Nucleus accumbens (tissue), 56 donors: ENCODE measurements at regions not wholly inside any gene's neighbourhood (a gene's known extent, or its start where the extent isn't known, plus 50 kb on each side); places are given as distances from the start of the nearest gene placed in this dataset.

Experiments used
- DNase-seq, 56 donors: peaks; one replicate each; lab custom pipeline; 2025; lab: John Stamatoyannopoulos, UW

DNA sequence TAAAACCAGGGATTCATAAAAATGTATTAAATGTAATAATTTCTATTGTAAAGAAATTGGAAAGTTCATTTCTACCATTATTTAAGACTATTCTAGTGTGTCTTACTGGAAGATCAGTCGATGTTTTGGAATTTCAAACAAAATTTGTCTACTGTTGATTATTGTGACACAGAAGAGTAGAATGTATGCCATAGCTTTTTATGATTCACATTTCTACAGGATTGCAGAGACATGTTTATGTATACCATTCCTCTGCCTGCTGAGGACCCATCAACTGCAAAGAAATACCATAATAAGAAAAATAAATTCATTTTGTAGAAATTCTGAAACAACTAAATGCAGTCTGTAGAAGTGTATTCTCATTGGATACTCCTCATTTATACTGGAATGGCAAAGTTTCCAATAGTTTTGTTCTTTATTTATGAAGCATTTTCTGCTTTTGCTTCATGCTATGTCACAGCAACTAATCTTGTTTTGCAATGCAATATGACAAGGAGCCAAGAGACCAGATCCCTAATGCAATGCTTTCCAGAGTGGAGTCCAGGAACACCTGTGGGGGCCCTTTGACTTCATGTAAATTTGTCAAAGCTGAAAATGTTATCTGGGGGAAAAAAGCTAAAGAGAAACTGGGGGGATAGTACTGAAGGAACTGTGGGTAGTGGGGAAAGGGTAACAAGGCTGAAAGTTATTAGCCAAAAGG lies 172.9 kb upstream of the LRIG3 start:
- no peak for DNase-seq

DNA sequence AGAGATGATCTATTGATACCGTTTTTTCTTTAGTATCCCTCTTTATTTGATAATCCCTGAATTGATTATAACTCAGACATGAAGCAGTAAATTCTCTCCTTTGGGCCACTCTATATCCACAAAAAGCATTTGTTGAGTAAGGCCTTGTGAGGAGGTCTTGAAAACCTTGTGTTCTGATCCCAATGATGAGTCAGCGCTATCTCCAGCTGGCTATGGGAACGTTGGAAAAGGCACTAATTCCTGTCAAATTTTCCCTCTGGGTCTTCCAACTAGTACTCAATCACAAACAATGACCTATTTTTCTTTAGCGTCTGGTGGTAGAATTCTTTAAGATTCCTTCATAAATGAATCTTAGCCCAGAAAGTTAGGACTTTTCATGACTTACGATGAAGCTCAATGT lies 168.4 kb upstream of the LRIG3 start:
- no peak for DNase-seq

DNA sequence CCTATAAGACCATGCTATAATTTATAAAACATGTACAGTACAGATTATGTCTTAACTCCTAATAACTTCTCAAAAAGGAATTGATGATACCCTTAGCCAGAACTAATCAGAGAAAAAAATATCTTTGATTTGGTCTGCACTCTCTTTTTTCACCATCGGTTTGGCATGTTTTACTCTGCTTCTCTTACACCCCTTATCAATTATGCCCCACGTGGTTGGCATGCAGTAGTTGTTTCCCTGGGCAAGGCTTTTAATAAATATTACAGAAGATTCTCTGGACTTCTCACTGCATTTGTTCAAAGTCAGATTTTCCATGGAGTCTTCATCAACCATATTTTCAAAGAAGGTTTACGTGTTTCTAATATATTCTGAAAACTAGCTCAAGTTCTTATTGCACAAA lies 167.4 kb upstream of the LRIG3 start:
- no peak for DNase-seq

DNA sequence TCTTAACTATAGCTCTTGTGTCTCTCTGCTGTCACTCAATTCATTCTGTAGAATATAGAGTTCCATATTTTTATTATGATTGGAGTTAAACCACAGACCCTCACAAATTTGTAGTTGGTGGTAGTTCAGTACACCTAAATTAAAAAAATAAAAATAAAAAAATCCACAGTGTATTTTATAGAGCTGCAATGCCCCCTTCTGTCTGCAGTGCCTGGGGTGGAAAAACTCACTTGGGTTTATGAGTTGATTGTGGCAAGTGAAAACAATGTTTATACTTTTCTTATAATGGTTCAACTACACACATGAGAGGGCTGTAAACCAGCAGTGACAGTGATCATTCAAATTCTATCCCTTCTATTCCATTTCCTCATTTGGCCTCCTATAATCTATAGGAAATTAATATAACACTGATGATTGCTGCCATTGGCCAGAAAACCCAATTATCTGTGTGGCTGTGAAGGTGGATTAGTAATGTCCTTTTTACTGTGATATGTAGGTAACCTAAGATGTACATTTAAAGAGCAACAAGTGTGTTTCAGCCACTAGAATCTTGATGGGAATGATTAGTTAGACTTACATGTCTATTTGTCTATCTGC lies 166.9 kb upstream of the LRIG3 start:
- DNase-seq = no peak

DNA sequence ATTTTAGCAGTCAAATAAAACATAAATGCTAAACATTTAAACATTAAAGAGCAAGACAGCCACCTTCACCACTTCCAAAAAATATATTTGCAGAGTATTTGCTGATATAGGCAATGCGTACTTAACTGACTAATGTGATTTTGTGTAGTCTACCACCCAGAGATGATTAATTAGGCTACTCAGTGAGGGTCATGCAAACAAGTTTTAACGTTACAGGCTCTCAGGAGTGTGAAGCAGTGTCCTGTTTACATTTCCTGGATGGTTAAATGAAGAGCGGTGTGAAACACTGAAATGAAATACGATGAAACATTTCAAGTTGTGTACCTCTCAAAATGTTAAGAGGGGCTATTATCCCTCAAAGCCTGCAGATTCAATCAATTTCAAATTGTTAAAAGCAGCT lies 165.8 kb upstream of the LRIG3 start:
- no peak for DNase-seq

DNA sequence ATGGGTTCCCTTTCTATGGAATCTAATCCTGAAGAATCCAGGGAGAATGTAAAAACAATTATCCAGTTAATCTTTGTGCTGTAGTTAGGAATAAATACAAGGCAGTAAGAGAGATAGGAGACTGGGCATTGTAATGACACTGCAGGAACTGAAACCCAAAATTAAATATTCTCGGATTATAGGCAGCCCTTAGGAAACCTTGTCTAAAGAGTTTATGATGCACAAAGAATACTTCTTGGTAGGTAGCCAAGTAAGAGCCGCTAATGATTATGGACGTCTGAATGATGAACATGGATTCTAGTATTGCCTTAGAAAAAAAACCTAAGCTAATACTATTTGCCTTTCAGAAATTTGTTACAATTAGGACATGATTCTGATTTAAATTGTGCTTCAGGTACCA lies 165.4 kb upstream of the LRIG3 start:
- no peak for DNase-seq

DNA sequence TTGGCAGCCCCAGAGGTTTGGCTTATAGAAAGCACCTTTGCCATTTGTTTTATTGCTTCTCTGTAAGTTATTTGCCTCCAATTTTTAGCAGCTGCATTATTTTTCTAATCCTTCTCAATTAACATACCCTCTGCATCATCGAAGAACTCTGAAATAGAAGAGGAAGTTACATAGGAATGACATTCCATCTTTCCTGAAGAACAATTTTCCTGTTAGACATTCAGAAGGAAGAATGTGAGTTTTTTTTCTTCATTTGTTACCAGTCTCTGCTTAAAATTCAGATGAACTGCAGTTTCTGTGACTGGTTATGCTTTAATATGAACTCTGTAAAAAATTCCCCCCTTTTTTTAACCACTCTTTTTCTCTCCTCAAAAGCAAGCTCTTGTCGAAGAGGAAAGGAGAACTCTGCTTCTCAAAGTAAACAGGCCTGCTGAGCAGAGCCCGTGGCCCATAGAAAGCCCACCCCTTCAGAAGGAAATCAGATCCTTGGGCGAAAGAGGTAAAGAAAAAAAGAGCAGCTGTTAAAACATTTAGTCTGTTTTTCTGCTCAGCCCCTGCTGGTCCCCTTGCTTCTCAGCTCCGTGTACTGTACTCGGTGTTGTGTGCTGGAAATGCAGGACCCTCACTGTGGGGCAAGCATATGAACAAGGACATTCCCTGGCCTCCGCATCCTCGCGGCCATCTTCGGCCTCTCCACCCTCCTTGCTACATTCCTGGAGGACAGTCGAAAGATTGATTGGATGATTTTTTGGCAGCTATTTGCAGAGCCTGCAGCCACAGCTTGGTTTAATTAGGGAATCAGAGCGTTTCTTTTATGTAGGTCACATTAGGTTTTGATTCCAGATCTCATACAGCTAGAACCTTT lies 164.4 kb upstream of the LRIG3 start:
- DNase-seq = no peak

DNA sequence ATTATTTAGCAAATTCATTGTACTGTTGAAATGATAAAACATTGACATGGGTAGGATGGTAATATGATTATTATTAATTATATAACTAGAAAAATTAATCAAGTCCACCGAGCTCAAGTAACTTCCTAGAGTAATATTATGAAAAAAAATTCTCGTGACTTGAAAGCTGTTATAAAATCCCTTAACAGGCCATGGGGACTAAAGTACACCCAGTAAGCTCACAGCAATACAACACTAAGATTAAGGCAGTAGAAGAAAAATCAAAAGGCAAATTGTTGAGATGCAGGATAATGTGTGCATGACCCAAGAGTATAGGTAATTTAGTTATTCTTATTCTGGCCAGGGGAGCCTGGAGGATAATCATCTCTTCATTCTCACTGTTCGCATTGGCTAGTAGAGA lies 162.6 kb upstream of the LRIG3 start:
- no peak for DNase-seq

DNA sequence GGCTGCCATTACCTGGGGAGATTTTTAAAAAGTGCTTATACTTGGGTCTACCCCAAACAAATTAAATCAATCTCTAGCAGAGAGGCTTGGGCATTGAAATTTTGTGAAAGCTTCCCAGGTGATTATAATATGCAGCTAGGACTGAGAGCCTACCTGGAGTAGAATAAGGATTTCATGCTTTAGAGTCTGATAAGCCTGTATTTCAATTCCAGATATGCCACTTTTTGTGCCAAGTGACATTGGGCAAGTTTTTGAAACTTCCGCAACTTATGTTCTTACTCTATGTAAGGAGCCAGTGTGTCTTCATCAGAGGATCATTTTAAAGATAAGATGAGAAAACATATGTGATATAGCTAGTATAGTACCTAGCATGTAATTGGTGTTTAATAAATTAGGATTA lies 159.8 kb upstream of the LRIG3 start:
- DNase-seq = no peak

DNA sequence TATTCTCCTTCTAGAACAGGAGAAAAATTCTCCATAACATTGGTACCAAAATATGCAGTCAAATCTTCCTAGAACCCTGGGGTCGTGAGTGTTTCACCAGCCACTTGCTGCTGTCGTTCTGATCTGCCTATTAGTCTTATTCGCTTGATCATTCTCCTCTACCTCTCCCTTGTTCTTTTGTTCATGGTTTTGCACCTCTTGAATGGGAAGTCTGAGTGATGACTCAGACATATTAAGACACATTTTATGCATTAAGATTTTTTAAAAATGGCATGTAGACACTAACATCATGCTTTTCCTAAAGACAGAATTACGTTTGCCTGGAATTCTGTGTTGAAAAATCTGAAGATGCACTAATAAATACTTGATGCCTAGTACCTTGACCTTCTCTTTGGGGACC lies 159.2 kb upstream of the LRIG3 start:
- no peak for DNase-seq

DNA sequence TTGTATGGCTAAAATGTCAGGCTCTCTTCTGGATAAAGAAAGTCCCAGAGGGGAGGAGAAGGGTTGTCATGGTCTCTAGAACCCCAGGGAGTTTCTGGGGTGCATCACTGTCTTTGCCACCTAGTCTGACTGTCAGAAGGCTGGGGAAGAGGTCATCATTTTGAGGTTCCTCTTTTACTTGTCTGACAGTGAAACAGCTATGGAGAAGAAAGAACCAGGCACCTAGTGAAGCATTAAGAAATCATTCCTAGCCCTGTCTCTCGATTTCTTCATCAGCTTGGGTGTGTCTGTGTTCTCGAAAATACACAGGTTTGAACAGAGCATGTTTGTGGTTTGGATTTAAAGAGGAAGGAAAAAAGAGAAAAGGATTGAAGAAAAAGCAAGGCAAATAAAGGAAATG lies 158.7 kb upstream of the LRIG3 start:
- no peak for DNase-seq

DNA sequence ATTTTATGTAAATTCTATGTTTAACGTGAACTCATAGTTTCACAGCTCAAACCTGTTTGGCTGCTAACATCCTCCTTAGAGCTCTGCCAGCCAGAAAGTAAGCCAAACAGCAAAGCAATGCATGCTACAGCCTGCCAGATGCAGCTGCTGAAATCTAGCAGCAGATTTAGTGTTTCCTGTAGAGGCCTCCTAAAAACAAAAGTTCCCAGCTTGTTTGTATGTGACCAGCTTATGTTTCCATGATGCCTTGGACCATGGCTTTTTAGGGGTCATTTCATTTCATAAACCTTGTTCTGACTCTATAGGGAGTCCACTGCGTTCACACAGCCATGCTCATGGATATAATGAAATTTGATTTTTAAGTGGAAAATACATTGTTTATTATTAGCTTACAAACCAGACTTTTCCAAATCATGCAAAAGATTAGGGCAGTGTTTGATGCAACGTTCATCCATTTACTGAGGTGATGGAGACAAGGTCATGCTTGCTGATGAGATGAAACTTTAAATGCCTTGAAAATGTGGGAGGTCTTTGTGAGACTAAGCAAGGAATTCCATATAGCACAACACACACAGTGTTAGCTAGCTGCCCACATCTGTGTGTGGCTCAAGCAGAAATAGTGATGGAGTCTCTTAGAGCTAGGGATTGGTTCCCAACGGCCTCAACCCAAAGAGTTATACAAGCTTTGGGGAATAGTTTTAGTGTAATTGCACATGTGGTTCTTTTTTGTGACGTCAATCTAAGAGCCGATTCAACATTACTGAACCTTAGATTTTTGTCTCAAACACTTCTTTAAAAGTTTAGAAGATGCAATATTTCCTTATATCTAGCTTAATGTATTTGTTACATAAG lies 157.5 kb upstream of the LRIG3 start:
- no peak for DNase-seq

DNA sequence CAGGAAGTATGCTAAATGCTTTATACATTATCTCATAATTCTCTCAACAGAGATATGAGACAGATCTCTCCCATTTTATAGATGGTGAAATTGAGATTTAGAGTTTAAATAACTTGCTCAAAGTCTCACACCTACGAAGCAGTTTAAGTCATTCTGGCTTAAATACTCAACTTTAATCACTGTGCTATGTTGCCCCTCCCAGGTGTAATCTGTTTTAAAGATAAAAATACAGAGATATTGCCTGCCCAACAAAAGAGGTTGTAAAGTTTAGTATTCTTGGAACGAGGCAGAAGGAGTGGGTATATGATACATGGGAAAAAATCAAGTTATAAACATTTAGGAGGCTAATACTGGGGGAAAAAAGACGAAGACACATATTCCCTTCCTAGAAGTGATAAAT lies 156.8 kb upstream of the LRIG3 start:
- DNase-seq = no peak

DNA sequence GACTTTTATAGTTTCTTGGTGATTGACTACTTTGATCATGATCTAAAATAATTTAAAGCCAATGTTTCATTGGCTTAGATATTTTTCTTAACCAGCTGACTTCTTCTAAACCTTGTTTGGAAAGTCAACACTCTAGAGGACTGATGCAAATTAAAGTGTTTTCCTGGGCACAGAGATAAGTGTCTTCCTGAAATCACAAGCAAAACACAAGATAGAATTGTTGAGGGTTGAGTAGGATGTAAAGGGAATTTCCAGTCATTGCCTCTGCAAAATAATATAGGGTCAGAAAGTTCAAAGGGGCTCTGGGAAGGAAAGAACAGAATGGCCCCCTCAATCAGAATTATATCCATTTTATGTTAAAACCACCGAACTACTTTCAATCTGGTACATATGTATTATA lies 156.3 kb upstream of the LRIG3 start:
- DNase-seq = no peak

DNA sequence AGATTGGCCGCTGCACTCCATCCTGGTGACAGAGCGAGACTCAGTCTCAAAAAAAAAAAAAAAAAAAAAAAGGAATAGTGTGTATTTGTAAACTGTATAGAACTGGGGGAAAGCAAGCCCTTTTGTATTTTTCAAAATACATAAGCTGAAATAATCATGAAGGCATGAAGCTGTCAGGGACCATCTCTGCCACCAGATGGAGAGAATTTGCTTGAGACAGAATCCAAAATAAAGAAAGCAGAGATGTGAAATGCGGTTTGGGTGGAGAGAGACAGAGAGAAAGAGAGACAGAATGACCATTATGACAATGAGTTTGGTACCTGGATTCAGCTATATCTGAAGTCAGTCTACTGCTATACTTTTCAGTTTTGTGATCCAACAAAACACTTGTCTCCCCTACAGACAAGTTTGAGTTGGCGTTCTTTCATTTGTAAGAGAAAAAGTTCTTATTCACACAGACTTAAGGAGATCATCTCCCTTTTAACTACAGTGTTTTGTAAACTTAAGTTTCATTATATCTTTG lies 155.7 kb upstream of the LRIG3 start:
- DNase-seq = no peak

DNA sequence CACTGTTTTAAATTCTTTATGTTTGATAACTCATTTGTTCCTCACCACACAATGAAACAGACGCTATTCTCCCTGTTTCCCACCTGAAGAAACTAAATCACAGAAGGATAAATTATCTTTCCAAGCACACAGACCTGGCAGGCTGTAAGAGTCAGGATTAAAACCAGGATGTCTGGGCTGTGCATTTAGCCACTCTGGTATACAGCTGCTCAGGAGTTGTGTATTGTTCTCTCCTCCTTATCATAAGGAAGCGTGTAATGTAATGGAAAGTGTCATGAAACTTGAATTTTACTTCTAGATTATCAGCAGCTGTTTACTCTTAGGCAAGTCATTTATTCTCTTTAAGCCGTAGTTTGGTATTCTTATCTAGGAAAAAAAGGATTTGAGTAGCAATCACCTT lies 154.8 kb upstream of the LRIG3 start:
- no peak for DNase-seq

DNA sequence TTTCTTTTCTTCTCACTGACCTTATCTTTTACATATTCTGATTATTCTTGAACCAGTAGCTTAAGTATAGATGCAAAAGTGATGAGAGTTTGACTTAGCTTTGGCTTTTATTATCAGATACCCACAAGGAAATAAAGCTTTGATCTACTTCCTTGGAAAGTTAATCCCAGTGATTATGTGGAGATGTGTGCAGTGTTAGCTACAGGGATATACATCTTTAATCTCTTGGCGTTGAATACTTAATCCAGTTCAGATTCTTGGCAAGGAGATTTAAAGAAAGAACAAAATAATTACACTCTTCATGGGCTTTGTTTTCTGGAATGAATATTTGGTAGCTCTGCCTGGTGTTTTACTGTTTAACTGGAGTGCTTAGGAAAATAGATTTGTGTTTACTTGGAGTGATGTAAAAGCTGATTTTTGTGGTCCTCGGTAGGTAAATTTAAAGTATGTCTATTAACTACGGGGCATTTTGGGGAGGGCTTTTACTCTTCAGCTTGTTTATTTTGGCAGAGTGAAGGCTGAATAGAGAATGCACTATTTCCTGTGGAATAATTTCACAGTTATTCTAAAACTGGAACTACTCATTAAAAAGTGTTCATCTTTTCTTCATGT lies 150.1 kb upstream of the LRIG3 start:
- DNase-seq = no peak

DNA sequence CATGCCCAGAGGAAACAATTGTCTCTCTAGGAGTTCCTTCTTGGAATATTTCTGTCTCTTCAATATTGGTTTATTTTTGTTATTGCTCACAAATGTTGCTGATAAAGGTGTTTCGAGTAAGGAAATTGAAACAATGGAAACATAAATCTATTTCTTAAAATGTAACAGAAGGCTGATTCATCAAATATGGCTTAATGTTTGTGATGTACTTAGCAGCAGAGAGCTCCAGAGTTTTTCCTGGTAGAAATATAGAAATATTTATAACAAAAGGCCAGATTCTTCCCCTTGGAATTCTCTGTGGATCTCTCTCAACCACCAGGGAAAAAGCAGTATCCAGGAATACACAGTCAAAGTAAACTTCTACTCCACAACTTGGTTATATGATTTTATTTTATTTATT lies 149.2 kb upstream of the LRIG3 start:
- no peak for DNase-seq

DNA sequence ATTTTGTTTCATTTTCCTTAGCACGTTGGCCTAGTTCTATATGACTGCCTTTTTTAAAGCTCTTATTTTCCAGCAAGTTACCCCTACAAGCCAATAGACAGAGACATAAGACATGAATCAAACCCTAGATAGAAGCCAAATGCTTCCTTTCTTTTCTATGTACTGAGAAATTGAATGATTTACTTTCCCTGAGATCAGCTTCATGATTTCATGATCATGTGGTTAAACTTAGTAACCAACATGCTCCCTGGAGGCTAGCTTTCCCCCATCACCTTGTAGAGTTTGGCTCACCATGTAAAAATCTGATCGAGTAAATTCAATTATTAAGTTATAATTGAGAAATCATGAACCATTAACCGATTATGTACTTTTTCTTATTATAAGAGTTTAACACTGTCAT lies 148.1 kb upstream of the LRIG3 start:
- DNase-seq = no peak

DNA sequence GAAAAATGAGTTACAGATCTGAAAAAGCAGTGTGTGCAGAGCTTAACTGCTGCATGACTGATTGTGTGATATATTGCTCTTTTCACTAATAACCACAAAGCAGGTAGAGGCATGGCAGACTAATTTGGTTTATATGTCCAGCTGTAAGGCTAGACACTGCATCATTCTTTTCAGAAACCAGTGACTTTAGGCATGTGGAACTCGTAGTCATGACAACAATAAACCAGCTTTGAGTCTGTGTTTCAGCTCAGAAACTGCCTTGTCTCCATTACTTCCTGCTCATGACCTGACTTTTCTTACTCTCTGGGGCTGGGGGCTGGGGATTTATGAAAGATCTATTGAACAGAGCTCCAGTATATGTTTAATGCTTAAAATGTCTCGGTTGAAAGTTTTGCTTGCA lies 146.8 kb upstream of the LRIG3 start:
- no peak for DNase-seq
